ENCODE measurements at regions not wholly inside any gene's neighbourhood (a gene's known extent, or its start where the extent isn't known, plus 50 kb on each side); places are given as distances from the start of the nearest gene placed in this dataset.

- Histone ChIP-seq H3K36me3 (ENCODE audit: insufficient read depth, low read length) (no peaks in the 10 kb centered on the region), H3K27ac (ENCODE audit: low read depth, low read length) (no peak overlapping the region), H3K4me1 (ENCODE audit: insufficient read depth, low read length) (no peaks in the 10 kb centered on the region), H3K9me3 (ENCODE audit: control insufficient read depth in 1 of 2, low read length in 2 of 2) (no peaks in the 10 kb centered on the region), H3K4me3 (ENCODE audit: low read length in 2 of 2) (no peak overlapping the region), H3K27me3 (ENCODE audit: insufficient read depth, low read length) (no peaks in the 10 kb centered on the region)
- no peak overlapping the region for H3K27ac Mint-ChIP-seq
- POLR2A ChIA-PET (ENCODE audit: partially characterized antibody) = no interaction called here
- H3K4me1 Mint-ChIP-seq = no peaks in the 10 kb centered on the region
- intact Hi-C loops (cut with micrococcal nuclease) = no loop called here
- peaks cover 0 to 11% (median 3%) of the 10 kb centered on the region in 8 donors for H3K9me3 Mint-ChIP-seq
- no peak for DNase-seq
- H3K36me3 Mint-ChIP-seq = no peaks in the 10 kb centered on the region
- H3K27me3 Mint-ChIP-seq = no peaks in the 10 kb centered on the region
- CTCF ChIA-PET (ENCODE audit: partially characterized antibody) = no interaction called here
- H3K4me3 Mint-ChIP-seq = no peak overlapping the region
Measured at GRCh38 chr7:46738165-46738564, 817.1 kb upstream of the IGFBP3 start.

- intact Hi-C loops (cut with micrococcal nuclease) = no loop called here
- no peak for DNase-seq
- no peaks in the 10 kb centered on the region for H3K4me1 ChIP-seq (ENCODE audit: insufficient read depth, low read length)
- H3K9me3 Mint-ChIP-seq = peaks cover 0 to 10% (median 4%) of the 10 kb centered on the region in 8 donors
- no peaks in the 10 kb centered on the region for H3K4me1 Mint-ChIP-seq
- no peak overlapping the region for H3K27ac Mint-ChIP-seq
- H3K27me3 ChIP-seq (ENCODE audit: insufficient read depth, low read length) = no peaks in the 10 kb centered on the region
- no peaks in the 10 kb centered on the region for H3K9me3 ChIP-seq (ENCODE audit: control insufficient read depth in 1 of 2, low read length in 2 of 2)
- CTCF ChIA-PET (ENCODE audit: partially characterized antibody) = no interaction called here
- H3K27me3 Mint-ChIP-seq = no peaks in the 10 kb centered on the region
- H3K36me3 ChIP-seq (ENCODE audit: insufficient read depth, low read length) = no peaks in the 10 kb centered on the region
- H3K4me3 Mint-ChIP-seq = no peak overlapping the region
- H3K36me3 Mint-ChIP-seq = no peaks in the 10 kb centered on the region
- H3K4me3 ChIP-seq (ENCODE audit: low read length in 2 of 2) = no peak overlapping the region
- POLR2A ChIA-PET (ENCODE audit: partially characterized antibody) = no interaction called here
- no peak overlapping the region for H3K27ac ChIP-seq (ENCODE audit: low read depth, low read length)
Measured at GRCh38 chr7:46725838-46726237, 804.8 kb upstream of the IGFBP3 start.

DNA sequence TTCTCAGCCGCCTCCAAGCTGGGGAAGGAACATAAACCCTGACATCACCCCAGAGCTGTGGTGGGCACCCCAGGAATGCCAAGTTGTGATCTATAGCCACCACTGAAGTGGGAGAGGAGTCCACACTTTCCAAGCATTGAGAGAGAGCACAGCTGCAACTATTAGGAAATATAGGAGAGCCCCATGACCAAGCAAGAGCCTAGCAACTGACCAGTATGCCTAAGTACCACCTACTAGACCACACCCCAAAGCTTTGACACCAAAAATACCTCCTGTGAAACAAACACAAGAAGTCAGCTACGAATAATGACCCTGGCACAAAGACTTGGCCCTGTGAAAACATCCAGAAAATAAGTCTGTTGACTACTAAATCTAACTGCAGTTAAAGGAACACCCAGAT lies 804.1 kb upstream of the IGFBP3 start:
- Histone ChIP-seq H3K27me3 (ENCODE audit: insufficient read depth, low read length) (no peaks in the 10 kb centered on the region), H3K4me3 (ENCODE audit: low read length in 2 of 2) (no peak overlapping the region), H3K4me1 (ENCODE audit: insufficient read depth, low read length) (no peaks in the 10 kb centered on the region), H3K9me3 (ENCODE audit: control insufficient read depth in 1 of 2, low read length in 2 of 2) (no peaks in the 10 kb centered on the region), H3K27ac (ENCODE audit: low read depth, low read length) (no peak overlapping the region), H3K36me3 (ENCODE audit: insufficient read depth, low read length) (no peaks in the 10 kb centered on the region)
- CTCF ChIA-PET (ENCODE audit: partially characterized antibody) = no interaction called here
- Mint-ChIP-seq H3K4me3 (no peak overlapping the region), H3K27me3 (no peaks in the 10 kb centered on the region), H3K36me3 (no peaks in the 10 kb centered on the region), H3K27ac (no peak overlapping the region), H3K9me3 (peaks cover 0 to 10% (median 4%) of the 10 kb centered on the region in 8 donors), H3K4me1 (no peaks in the 10 kb centered on the region)
- intact Hi-C loops (cut with micrococcal nuclease) = no loop called here
- POLR2A ChIA-PET (ENCODE audit: partially characterized antibody) = no interaction called here
- no peak for DNase-seq

- DNase-seq = no peak
- ChIA-PET POLR2A (ENCODE audit: partially characterized antibody) (no interaction called here), CTCF (ENCODE audit: partially characterized antibody) (no interaction called here)
- Histone ChIP-seq H3K27ac (ENCODE audit: low read depth, low read length) (no peak overlapping the region), H3K4me3 (ENCODE audit: low read length in 2 of 2) (no peak overlapping the region), H3K36me3 (ENCODE audit: insufficient read depth, low read length) (no peaks in the 10 kb centered on the region), H3K9me3 (ENCODE audit: control insufficient read depth in 1 of 2, low read length in 2 of 2) (no peaks in the 10 kb centered on the region), H3K27me3 (ENCODE audit: insufficient read depth, low read length) (no peaks in the 10 kb centered on the region), H3K4me1 (ENCODE audit: insufficient read depth, low read length) (no peaks in the 10 kb centered on the region)
- Mint-ChIP-seq H3K4me1 (no peaks in the 10 kb centered on the region), H3K9me3 (peaks cover 0 to 10% (median 3%) of the 10 kb centered on the region in 8 donors), H3K27me3 (no peaks in the 10 kb centered on the region), H3K27ac (no peak overlapping the region), H3K4me3 (no peak overlapping the region), H3K36me3 (no peaks in the 10 kb centered on the region)
- intact Hi-C loops (cut with micrococcal nuclease) = no loop called here
Measured at GRCh38 chr7:46723742-46724141, 802.7 kb upstream of the IGFBP3 start.

DNA sequence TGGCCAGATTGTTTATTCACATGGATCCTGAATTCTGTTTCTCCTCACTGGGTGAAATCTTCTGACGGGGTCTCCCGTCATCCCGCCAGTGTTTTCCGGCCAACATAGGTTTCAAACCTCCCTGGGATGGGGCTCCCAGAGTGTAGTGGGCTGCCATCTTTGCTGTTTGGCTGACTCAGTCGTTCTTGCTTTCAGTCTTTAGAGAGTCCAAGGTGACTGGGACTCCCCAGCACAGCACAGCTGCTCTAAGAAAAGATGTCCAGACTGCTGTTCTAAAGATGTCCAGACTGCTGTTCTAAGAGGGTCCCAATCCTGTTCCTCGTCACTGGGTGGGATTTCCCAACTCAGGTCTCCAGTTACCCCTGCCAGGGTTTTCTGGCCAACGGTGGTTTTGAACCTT lies 801.9 kb upstream of the IGFBP3 start:
- no peaks in the 10 kb centered on the region for H3K36me3 ChIP-seq (ENCODE audit: insufficient read depth, low read length)
- H3K27ac Mint-ChIP-seq = no peak overlapping the region
- H3K27me3 Mint-ChIP-seq = no peaks in the 10 kb centered on the region
- no peak for DNase-seq
- no peak overlapping the region for H3K4me3 Mint-ChIP-seq
- no peaks in the 10 kb centered on the region for H3K36me3 Mint-ChIP-seq
- intact Hi-C loops (cut with micrococcal nuclease) = no loop called here
- no peak overlapping the region for H3K4me3 ChIP-seq (ENCODE audit: low read length in 2 of 2)
- H3K27me3 ChIP-seq (ENCODE audit: insufficient read depth, low read length) = no peaks in the 10 kb centered on the region
- H3K4me1 Mint-ChIP-seq = no peaks in the 10 kb centered on the region
- peaks cover 0 to 10% (median 3%) of the 10 kb centered on the region in 8 donors for H3K9me3 Mint-ChIP-seq
- no peak overlapping the region for H3K27ac ChIP-seq (ENCODE audit: low read depth, low read length)
- POLR2A ChIA-PET (ENCODE audit: partially characterized antibody) = no interaction called here
- no peaks in the 10 kb centered on the region for H3K9me3 ChIP-seq (ENCODE audit: control insufficient read depth in 1 of 2, low read length in 2 of 2)
- CTCF ChIA-PET (ENCODE audit: partially characterized antibody) = no interaction called here
- no peaks in the 10 kb centered on the region for H3K4me1 ChIP-seq (ENCODE audit: insufficient read depth, low read length)

DNA sequence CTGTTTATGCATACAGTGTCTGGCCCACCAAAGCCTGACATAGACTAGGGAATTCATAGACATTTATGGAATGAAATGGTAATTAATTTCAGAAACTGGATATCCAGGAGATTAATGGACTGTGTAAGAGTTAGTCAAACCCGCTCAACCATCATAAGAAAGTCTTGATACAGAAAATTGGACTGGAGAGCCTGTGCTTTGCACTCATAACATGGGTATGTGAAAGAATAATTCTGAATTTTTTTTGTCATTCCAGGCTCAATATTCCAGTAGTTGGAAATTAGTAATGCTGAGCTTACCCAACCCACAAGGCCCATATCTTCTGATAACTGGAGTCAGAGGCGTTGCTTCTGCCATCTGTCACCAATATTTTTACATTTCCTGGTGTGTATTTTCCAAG lies 799.7 kb upstream of the IGFBP3 start:
- POLR2A ChIA-PET (ENCODE audit: partially characterized antibody) = no interaction called here
- CTCF ChIA-PET (ENCODE audit: partially characterized antibody) = no interaction called here

GRCh38 chr7:46719616-46720015 lies 798.5 kb upstream of the IGFBP3 start:
- ChIA-PET CTCF (ENCODE audit: partially characterized antibody) (no interaction called here), POLR2A (ENCODE audit: partially characterized antibody) (no interaction called here)
- Mint-ChIP-seq H3K4me3 (no peak overlapping the region), H3K27me3 (no peaks in the 10 kb centered on the region), H3K27ac (no peak overlapping the region), H3K4me1 (no peaks in the 10 kb centered on the region), H3K9me3 (peaks cover 0 to 10% (median 1%) of the 10 kb centered on the region in 8 donors), H3K36me3 (no peaks in the 10 kb centered on the region)
- intact Hi-C loops (cut with micrococcal nuclease) = no loop called here
- no peak for DNase-seq
- no peak overlapping the region for H3K27ac ChIP-seq (ENCODE audit: low read depth, low read length)
- no peaks in the 10 kb centered on the region for H3K27me3 ChIP-seq (ENCODE audit: insufficient read depth, low read length)
- H3K9me3 ChIP-seq (ENCODE audit: control insufficient read depth in 1 of 2, low read length in 2 of 2) = no peaks in the 10 kb centered on the region
- H3K4me3 ChIP-seq (ENCODE audit: low read length in 2 of 2) = no peak overlapping the region
- H3K36me3 ChIP-seq (ENCODE audit: insufficient read depth, low read length) = no peaks in the 10 kb centered on the region
- H3K4me1 ChIP-seq (ENCODE audit: insufficient read depth, low read length) = no peaks in the 10 kb centered on the region

More for the DNA sequence above, 799.7 kb upstream of the IGFBP3 start:
- H3K4me1 ChIP-seq (ENCODE audit: insufficient read depth, low read length) = no peaks in the 10 kb centered on the region
- H3K27ac ChIP-seq (ENCODE audit: low read depth, low read length) = no peak overlapping the region
- H3K9me3 Mint-ChIP-seq = peaks cover 0 to 10% (median 2%) of the 10 kb centered on the region in 8 donors
- H3K36me3 ChIP-seq (ENCODE audit: insufficient read depth, low read length) = no peaks in the 10 kb centered on the region
- H3K4me3 Mint-ChIP-seq = no peak overlapping the region
- intact Hi-C loops (cut with micrococcal nuclease) = no loop called here
- H3K27me3 Mint-ChIP-seq = no peaks in the 10 kb centered on the region
- H3K4me1 Mint-ChIP-seq = no peaks in the 10 kb centered on the region
- H3K9me3 ChIP-seq (ENCODE audit: control insufficient read depth in 1 of 2, low read length in 2 of 2) = no peaks in the 10 kb centered on the region
- no peak overlapping the region for H3K4me3 ChIP-seq (ENCODE audit: low read length in 2 of 2)
- no peaks in the 10 kb centered on the region for H3K27me3 ChIP-seq (ENCODE audit: insufficient read depth, low read length)
- DNase-seq = no peak
- H3K27ac Mint-ChIP-seq = no peak overlapping the region
- H3K36me3 Mint-ChIP-seq = no peaks in the 10 kb centered on the region

DNA sequence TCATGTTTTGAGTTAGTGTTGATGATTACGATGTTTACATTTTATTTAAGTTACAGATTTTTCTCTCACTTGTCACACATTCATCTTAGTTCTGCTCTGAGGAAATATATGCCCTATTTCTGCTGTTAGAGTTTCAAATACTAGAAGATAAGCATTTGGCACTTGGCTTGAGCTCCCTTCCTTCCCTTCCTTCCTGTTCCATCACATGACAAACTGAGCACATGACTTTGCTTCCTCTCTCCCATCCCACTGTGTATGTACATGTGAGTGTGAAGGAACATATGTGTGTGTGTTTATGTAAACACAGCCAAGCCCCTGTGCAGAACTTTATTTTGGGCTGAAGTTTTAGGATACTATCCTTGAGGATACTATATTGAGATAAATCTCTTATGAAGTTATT lies 795.9 kb upstream of the IGFBP3 start:
- Histone ChIP-seq H3K27me3 (ENCODE audit: insufficient read depth, low read length) (no peaks in the 10 kb centered on the region), H3K36me3 (ENCODE audit: insufficient read depth, low read length) (no peaks in the 10 kb centered on the region), H3K4me1 (ENCODE audit: insufficient read depth, low read length) (no peaks in the 10 kb centered on the region), H3K9me3 (ENCODE audit: control insufficient read depth in 1 of 2, low read length in 2 of 2) (no peaks in the 10 kb centered on the region), H3K27ac (ENCODE audit: low read depth, low read length) (no peak overlapping the region), H3K4me3 (ENCODE audit: low read length in 2 of 2) (no peak overlapping the region)
- Mint-ChIP-seq H3K4me1 (no peaks in the 10 kb centered on the region), H3K9me3 (peaks cover 0 to 7% (median 1%) of the 10 kb centered on the region in 8 donors), H3K36me3 (no peaks in the 10 kb centered on the region), H3K27ac (peak overlapping the region in 1 of 7 donors; percentile 20), H3K27me3 (no peaks in the 10 kb centered on the region), H3K4me3 (no peak overlapping the region)
- no peak for DNase-seq
- ChIA-PET POLR2A (ENCODE audit: partially characterized antibody) (no interaction called here), CTCF (ENCODE audit: partially characterized antibody) (no interaction called here)
- intact Hi-C loops (cut with micrococcal nuclease) = no loop called here
